HUES48 (cell line): ENCODE measurements at regions not wholly inside any gene's neighbourhood (a gene's known extent, or its start where the extent isn't known, plus 50 kb on each side); places are given as distances from the start of the nearest gene placed in this dataset.
"Not testable (repeated sequence)": the region's sequence is repeated elsewhere in the genome, so short reads cannot be mapped to it uniquely, and the experiment has no call there.

Experiments used
- H3K27ac ChIP-seq: one replicate; pipeline ENCODE4 v1.7.0; 2013; ENCODE audit warnings: low read depth, low read length, inconsistent platforms
- H3K27me3 ChIP-seq: 2 replicates; pipeline ENCODE4 v1.6.1; 2013; ENCODE audit warnings: mild to moderate bottlenecking, low read length; ENCODE audit not compliant: control insufficient read depth, insufficient read depth
- H3K36me3 ChIP-seq: 2 replicates; pipeline ENCODE4 v1.6.1; 2013; ENCODE audit warnings: low read length; ENCODE audit not compliant: control insufficient read depth, insufficient read depth
- H3K4me1 ChIP-seq: 2 replicates; pipeline ENCODE4 v1.6.1; 2013; ENCODE audit warnings: mild to moderate bottlenecking, low read length; ENCODE audit not compliant: control insufficient read depth, insufficient read depth
- H3K4me3 ChIP-seq: 2 replicates; pipeline ENCODE4 v1.5.1; 2013; ENCODE audit warnings: mild to moderate bottlenecking, low read depth, low read length
- H3K9ac ChIP-seq: 2 replicates; pipeline ENCODE4 v1.6.1; 2013; ENCODE audit warnings: mild to moderate bottlenecking, low read depth, low read length, moderate library complexity
- H3K9me3 ChIP-seq: 2 replicates; pipeline ENCODE4 v1.6.1; 2013; ENCODE audit warnings: low read length; ENCODE audit not compliant: control insufficient read depth, insufficient read depth

GRCh38 chr16:29213251-29213650 lies 193.3 kb downstream of the NPIPB11 start:
- H3K4me3 ChIP-seq, H3K27ac ChIP-seq, H3K36me3 ChIP-seq, H3K27me3 ChIP-seq, H3K9me3 ChIP-seq, H3K4me1 ChIP-seq, H3K9ac ChIP-seq: not testable (repeated sequence)

GRCh38 chr16:29212084-29213027 lies 194.2 kb downstream of the NPIPB11 start:
- not testable (repeated sequence) for H3K9me3 ChIP-seq, H3K9ac ChIP-seq, H3K4me3 ChIP-seq, H3K27ac ChIP-seq, H3K27me3 ChIP-seq, H3K36me3 ChIP-seq, H3K4me1 ChIP-seq

GRCh38 chr16:29211456-29211855 lies 195.1 kb downstream of the NPIPB11 start:
- not testable (repeated sequence) for H3K4me3 ChIP-seq, H3K9ac ChIP-seq, H3K4me1 ChIP-seq, H3K36me3 ChIP-seq, H3K9me3 ChIP-seq, H3K27ac ChIP-seq, H3K27me3 ChIP-seq

DNA sequence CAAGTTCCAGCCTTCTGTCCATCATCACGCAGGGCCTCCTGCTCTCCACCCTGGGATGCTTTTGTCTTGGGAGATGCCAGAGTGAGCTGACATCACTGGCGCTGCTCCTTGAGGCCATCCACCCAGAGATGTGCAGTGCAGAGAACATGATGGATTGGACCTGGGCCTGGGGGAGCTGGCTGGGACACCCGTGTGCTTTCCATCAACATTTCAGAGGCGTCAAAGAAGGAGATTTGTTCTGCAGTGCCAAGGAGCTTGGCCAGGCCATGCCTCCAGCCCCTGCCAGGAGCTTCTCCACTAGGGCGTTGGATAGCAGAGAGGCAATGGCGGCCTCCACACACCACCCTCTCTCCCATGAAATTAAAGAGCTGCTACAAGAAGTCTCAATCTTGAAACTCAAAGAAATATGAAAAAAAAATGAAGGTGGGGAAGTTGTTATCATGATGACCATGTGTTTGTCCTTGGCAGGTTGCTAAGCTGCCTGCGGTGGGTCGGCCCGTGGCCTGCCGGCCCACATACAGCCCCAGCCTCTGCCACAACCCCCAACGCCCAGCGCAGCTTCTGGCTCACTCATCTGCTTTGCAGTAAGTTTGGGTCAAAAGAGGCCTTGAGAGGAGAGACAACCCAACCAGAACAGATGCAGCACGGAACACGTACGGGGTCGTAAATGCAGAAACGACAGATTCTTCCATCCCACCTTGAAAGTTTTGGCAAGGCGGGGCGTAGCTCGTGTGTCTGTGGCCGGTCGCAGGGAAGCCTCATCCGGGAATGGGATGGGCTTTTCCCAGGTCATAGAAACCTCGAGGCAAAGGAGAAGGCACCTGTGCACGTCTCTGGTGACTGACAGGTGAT lies 196.0 kb downstream of the NPIPB11 start:
- not testable (repeated sequence) for H3K9ac ChIP-seq, H3K27me3 ChIP-seq, H3K4me1 ChIP-seq, H3K36me3 ChIP-seq, H3K9me3 ChIP-seq, H3K4me3 ChIP-seq, H3K27ac ChIP-seq

DNA sequence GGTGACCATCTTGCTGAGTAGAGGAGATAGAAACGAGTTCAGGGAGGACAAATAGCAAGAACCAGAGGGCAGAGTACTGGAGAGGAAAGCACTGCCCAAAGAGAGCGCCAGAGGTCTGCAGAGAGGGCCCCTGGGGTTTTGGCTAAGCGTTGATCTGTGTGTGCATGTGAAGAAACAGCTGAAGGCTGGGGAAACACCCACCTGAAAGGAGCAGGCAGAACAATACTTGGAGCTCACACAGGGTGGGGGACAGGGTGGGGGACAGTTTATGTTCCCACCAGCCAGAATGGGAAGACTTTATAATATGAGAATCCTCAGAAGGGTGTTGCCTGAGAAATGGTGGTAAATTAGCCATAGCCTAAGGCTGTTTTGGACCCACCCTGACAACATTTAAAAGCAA lies 200.4 kb downstream of the NPIPB11 start:
- H3K27me3 ChIP-seq, H3K27ac ChIP-seq, H3K4me3 ChIP-seq, H3K36me3 ChIP-seq, H3K9ac ChIP-seq, H3K9me3 ChIP-seq, H3K4me1 ChIP-seq: not testable (repeated sequence)

GRCh38 chr16:29205151-29205550 lies 201.4 kb downstream of the NPIPB11 start:
- not testable (repeated sequence) for H3K9ac ChIP-seq, H3K27me3 ChIP-seq, H3K4me1 ChIP-seq, H3K4me3 ChIP-seq, H3K36me3 ChIP-seq, H3K9me3 ChIP-seq, H3K27ac ChIP-seq

DNA sequence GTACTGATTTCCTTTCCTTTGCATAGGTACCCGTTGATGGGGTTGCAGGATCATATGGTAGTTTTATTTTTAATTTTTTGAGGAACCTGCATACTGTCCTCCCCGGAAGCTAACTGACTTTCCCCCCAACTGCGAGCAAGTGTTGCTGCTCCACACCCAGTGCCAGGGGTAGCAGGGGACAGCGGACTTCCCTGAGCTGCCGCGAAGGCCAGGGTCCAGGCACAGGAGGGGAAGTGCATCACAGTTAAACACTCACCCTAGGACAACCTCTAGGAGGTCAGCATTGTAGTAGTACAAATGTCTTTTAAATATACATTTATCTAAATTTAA lies 201.7 kb downstream of the NPIPB11 start:
- Histone ChIP-seq H3K36me3 (no peaks in the 10 kb centered on the region), H3K4me1 (no peaks in the 10 kb centered on the region), H3K4me3 (no peak overlapping the region), H3K9ac (no peak overlapping the region), H3K27me3 (no peaks in the 10 kb centered on the region), H3K9me3 (no peaks in the 10 kb centered on the region), H3K27ac (no peak overlapping the region)

DNA sequence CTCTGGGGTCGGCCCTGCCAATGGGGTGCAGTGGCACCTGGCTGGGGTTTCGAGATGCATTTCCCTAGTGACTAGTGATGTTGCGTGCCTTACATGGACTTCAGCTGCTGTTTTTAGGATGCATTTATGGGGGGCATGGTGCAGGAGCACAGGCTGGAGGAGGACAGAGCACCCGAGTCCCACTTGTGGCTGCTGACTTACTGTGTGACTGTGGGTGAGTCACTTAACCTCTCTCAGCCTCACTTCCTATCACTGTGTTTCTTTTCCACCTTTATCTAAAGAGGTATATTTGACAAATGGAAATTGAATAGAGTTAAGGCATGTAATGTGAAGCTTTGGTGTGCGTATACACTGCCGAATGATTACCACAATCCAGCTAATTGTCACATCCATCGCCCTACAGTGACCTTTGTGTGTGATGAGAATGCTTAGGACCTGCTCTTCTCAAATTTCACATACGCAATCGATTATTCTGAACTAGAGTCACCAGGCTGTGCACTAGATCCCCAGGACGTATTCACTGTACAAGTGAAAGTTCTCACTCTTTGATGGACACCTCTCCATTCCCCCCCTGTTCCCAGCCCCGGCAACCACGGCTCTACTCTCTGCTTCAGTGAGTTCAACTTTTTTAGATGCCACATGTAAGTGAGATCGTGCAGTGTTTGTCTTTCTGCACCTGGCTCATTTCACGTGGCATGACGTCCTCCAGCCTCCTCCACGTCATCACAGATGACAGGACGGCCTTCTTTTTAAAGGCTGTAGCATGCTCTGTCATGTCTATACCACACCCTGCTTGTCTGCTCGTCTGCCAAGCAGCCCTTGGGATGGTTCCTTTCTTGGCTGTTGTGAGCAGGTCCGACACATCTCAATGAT lies 202.3 kb downstream of the NPIPB11 start:
- not testable (repeated sequence) for H3K27me3 ChIP-seq, H3K4me1 ChIP-seq, H3K27ac ChIP-seq, H3K4me3 ChIP-seq, H3K9me3 ChIP-seq, H3K36me3 ChIP-seq, H3K9ac ChIP-seq

DNA sequence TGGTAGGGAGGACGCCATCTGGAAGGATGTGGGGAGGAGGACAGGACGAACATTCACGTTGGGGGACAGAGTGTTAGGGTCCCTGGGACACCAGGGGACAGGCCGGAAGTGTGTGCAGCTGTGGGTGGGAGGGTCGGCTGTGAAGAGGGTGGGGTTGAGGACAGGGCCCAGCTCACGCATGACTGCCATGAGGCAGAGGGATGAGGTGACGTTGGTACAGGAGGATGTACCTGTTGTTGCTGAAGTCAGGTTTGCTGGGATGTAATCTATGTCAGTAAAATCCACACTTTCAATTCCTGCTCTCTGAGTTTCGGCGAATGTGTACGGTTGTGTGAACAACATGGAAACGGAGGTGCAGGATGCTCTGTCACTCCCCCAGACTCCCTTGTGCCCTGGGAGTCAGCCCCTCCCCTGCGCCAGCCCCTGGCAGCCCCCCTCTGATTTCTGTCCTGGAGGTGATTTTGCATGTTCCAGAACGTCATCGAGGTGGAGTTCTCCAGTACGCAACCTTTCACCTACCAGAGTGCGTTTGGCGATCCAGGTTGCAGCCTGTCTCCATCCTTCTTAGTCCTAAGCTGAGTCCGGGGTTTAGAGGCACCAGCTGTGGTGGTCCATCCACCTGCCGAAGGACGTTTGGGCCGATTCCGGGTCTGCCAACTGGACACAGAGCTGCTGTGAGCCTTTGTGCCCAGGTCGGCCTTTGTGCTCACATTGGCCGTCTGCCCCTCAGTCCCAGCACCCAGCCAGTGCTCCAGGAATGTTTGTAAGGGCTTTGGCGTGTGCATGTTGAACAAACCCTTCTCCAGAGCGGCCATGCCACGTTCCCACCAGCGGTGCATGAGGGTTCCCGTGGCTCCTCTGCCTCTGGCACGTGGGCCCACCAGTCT lies 203.2 kb downstream of the NPIPB11 start:
- not testable (repeated sequence) for H3K9me3 ChIP-seq, H3K36me3 ChIP-seq, H3K27me3 ChIP-seq, H3K4me1 ChIP-seq, H3K27ac ChIP-seq, H3K4me3 ChIP-seq, H3K9ac ChIP-seq

DNA sequence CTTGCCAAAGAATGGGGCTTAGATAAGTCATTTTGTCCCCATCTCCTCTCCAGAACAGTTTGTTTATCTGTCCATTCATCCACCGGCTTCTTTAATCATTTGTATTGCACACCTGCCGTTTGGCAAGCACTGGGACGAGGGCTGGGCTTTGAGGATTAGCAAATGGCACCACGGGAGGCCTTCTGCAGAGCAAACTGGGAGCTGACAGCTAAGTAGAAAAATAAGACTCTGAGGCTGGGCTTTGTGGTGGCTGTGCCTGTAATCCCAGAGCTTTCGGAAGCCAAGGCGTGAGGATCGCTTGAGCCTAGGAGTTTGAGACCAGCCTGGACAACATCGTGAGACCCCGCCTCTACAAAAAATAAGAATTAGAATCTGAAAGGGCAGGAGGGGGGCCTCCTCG lies 203.9 kb downstream of the NPIPB11 start:
- not testable (repeated sequence) for H3K4me3 ChIP-seq, H3K9ac ChIP-seq, H3K27me3 ChIP-seq, H3K9me3 ChIP-seq, H3K27ac ChIP-seq, H3K36me3 ChIP-seq, H3K4me1 ChIP-seq
